GM12892 (cell line): ENCODE measurements at regions not wholly inside any gene's neighbourhood (a gene's known extent, or its start where the extent isn't known, plus 50 kb on each side); places are given as distances from the start of the nearest gene placed in this dataset.

Source experiments
- DNase-seq: peaks from one replicate; pipeline ENCODE4 v3.0.0; 2011; ENCODE audit not compliant: insufficient read length
- FAIRE-seq: peaks from 2 replicates; lab custom pipeline; 2011; peaks lifted over from hg19 to GRCh38; lab: Jason Lieb, UNC
- POLR2A ChIP-seq: IDR thresholded peaks from 2 replicates; pipeline ENCODE4 v1.6.1; 2011; ENCODE audit warnings: low read depth, low read length, control low read depth
- POLR2AphosphoS5 ChIP-seq: IDR thresholded peaks from 2 replicates; pipeline ENCODE4 v1.6.1; 2011; ENCODE audit warnings: low read depth, low read length, control low read depth
- TAF1 ChIP-seq: IDR thresholded peaks from 2 replicates; pipeline ENCODE4 v1.6.1; 2011; ENCODE audit warnings: low read depth, mild to moderate bottlenecking, control low read depth, low read length, borderline replicate concordance

DNA sequence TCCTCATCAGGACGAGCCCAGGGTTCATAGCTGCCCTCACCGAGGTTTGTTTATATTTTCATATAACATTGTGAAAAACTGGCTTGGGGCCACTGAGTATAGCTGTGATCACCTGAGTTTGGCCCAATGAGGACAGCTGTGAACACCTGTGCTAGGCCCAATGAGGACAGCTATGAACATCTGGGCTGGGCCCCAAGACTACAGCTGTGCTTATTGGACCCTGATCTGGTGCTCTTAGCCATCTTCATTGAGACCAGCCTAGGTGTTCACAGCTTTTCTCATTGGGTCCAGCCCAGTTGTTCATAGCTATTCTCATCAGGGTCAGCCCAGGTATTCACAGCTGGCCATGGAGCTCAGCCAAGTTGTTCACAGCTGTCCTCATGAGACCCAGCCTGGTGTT lies 1167.3 kb downstream of the UQCRFS1 start:
- DNase-seq = no peak
- FAIRE-seq = no peak
- no peak for TF ChIP-seq POLR2A
- TF ChIP-seq TAF1 = no peak
- TF ChIP-seq POLR2AphosphoS5 = no peak

DNA sequence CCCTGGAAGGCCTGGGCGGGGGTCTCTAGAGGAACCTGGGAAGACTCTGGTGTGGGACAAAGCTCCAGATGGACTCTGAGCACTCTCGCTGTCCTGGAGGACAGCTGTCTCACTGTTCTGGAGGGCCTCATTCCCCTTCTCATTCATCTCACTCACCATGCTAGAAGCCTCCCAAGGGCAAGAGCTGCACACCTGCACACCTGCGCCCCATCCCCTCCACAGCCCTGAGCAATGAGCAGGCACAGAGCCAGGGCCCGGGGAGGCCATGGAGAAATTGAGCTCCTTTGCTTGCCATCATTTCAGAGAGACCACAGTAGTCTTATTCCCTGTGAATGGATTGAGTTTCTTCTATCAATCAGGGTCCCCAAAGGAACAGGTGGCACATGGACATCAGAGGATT lies 1168.5 kb downstream of the UQCRFS1 start:
- DNase-seq (no peak), FAIRE-seq (no peak)
- TF ChIP-seq TAF1 (no peak), POLR2A (no peak), POLR2AphosphoS5 (no peak)

DNA sequence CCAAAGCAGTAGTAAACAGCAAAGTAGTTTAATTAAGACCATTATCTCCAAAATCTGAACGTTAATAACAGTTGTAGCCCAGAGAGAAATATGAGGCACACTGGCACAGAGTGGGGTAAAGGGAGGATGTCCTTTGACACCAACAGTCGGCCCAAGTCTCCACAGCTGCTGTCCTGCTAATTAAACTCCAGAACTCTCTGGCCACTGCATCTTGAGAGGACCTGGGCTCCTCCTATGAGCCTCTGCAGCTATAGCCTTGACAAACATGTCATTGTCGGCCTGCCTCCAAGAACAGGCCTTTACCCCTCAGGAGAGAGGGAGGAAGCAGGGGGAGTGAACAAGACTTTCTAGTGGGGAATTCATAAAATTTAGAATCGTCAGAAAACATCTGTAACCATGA lies 1170.4 kb downstream of the UQCRFS1 start:
- DNase-seq (no peak), FAIRE-seq (no peak)
- no peak for TF ChIP-seq POLR2A

DNA sequence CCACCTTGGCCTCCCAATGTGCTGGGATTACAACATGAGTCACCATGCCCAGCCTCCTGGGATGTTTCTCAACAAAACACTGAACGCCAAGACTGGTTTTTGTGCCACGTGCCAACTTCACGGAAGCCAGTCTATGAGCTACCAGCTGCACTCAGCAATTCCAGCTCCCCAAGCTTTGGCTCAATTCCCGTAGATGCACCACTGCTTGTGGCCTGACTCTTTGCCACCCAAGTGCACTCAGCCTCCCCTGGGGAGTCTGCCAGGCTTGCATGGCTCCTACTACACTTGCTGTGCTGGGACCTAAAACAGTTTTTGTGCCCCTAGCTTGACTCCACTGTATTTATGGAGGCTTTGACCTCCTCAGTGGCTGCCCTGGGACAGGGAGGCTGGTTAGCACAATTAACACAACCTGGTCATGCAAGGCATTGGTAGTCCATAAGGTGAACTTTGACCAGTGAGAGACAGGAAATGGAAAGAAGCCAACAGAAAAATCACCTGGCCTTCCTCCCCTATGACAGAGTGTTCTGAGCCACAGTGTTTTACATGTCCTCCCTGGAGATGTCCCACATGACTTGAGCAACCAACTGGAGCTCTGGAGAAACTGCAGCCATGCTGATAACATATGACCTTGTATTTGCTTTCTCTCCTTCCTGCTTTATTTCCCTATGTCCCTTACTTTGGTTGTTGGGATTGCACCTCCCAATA lies 1173.1 kb downstream of the UQCRFS1 start:
- FAIRE-seq (no peak), DNase-seq (no peak)
- TF ChIP-seq POLR2A = no peak
- no peak for TF ChIP-seq POLR2AphosphoS5
- no peak for TF ChIP-seq TAF1

DNA sequence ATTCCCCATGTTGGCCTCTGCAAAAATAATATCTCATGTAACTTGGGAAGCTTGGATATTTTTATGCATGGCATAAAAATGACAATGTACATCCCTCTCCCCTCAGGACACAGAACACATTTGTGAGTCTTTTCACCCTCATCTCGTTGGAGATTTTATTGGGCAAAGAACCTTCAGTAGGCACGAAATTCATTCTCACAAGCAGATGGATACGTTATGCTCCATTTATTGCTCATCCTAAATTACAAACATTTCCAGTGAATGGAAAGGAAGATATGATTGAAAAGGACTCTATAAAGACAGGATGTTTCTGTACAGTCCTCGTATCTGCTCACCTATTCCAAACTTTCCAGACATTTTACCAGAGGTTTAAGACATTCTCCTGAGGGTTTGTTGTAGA lies 1175.8 kb downstream of the UQCRFS1 start:
- FAIRE-seq (no peak), DNase-seq (no peak)
- TF ChIP-seq TAF1 (no peak), POLR2AphosphoS5 (no peak), POLR2A (no peak)

DNA sequence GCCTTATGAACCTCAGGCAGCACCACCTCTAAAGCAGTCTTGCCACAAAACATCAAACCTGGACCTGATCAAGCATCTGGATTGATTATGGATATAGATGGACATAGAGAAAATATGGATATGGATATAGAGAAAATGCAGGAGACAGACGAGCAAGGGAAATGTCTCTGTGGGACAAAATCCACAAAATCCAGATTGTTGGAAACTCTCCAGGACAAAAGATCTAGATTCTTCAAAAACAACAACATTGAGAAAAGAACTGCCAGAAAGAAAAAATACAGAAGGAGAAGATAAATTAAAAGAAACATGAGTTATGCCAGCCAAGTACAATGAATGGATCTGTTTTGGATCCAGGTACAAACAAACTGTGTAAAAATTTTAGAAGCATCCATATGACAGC lies 1176.5 kb downstream of the UQCRFS1 start:
- DNase-seq = no peak
- no peak for TF ChIP-seq TAF1
- TF ChIP-seq POLR2AphosphoS5 = no peak
- no peak for TF ChIP-seq POLR2A

DNA sequence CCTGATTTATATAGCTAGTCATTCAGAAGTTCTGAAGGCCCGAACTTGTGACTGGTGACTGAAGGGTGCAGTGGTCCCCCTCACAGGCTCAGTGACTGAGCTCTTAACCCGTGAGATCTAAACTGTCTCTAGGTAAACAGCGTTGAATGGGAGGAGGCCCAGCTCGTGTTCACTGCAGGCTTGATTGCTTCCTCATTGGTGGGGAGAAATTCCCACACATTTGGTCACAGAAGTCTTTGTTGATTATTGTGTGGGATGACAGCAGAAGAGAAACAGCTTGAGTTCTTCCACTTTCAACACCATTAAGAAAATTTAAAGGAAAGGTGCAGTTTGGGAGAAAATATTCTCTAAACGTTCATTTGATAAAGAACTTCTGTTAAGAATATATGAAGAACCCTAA lies 1178.0 kb downstream of the UQCRFS1 start:
- no peak for FAIRE-seq

More for the DNA sequence above, 1176.5 kb downstream of the UQCRFS1 start:
- FAIRE-seq = no peak

DNA sequence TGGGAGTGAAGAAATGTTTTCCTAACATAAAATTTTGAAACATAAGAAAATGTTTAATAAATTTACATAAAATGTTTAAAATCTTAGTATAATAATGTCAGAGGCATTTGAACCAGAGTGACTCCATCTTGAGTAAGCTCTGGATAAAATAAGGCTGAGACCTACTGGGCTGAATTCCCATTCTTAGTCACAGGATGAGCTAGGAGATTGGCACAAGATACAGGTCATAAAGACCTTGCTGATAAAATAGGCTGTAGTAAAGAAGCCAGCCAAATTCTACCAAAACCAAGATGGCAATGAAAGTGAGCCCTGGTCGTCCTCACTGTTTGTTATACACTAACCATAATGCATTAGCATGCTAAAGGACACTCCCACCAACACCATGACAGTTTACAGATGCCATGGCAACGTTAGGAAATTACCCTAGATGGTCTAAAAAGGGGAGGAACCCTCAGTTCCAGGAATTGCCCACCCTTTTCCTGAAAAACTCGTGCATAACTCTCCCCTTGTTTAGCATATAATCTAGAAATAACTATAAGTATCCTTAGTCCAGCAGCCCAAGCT lies 1184.0 kb downstream of the UQCRFS1 start:
- FAIRE-seq = no peak

More for the DNA sequence above, 1178.0 kb downstream of the UQCRFS1 start:
- TF ChIP-seq POLR2A (no peak), TAF1 (no peak), POLR2AphosphoS5 (no peak)
- no peak for DNase-seq

DNA sequence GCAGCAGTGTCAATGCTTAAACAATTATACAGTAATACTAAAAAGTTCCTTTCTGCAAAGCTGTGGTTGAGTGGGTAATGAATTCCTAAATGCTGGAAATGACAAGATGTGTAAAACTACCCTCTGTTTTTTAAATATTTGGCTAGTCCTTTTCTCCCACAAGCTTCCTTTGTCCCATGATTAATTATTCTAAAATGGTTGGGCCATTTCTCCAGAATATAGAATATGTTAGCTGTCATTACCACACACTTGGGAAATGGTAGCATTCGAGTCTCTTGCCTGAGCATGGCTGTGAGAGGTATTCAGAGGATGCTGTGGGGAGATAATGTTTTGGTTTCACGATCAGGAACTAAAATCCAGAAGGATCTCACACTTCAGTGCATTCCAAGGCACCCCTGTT lies 1185.8 kb downstream of the UQCRFS1 start:
- no peak for TF ChIP-seq POLR2A
- TF ChIP-seq POLR2AphosphoS5 = no peak
- no peak for TF ChIP-seq TAF1
- DNase-seq (no peak), FAIRE-seq (no peak)

More for the DNA sequence above, 1184.0 kb downstream of the UQCRFS1 start:
- no peak for DNase-seq
- TF ChIP-seq POLR2AphosphoS5 (no peak), TAF1 (no peak), POLR2A (no peak)

DNA sequence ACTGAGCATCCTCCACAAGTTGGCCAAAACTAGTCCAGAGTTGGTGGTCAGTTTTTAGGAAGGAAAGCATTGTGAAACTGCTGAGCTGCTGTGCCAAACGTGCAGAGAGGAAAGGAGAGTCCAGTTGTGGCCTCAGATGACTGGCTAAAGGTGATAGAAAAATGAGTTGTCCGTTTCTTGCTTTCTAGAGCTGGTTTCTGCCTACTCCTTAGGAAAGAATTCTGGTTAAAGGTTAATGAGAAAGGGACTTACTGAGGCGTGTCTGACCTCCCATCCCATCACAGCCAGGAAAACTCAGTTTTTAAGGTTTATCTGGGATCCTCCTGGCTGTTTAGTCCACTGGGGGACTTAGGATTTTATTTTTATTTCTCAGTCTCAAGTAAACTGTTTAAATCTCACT lies 1186.3 kb downstream of the UQCRFS1 start:
- TF ChIP-seq POLR2A (no peak), TAF1 (no peak), POLR2AphosphoS5 (no peak)
- DNase-seq (no peak), FAIRE-seq (no peak)

DNA sequence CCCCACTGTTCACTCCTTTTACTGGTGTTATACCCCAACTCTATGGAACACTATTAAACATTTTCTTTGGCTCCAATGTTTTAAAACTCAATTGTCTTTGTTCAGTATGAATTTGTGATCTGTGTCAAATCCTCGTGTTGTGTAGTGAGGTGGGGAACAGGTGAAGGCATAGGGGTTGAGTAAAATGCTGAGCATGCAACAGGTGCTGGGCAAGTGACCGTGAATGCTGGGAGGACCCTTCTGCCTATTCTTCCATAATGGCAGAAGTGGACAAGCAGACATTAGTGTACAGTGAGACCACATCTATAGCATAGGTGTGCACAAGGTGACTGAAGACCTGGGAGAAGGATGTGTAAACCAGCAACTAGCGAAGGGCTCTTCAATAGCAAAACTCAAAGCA lies 1188.0 kb downstream of the UQCRFS1 start:
- TF ChIP-seq POLR2AphosphoS5 = no peak
- TF ChIP-seq TAF1 = no peak
- TF ChIP-seq POLR2A = no peak
- FAIRE-seq (no peak), DNase-seq (no peak)

DNA sequence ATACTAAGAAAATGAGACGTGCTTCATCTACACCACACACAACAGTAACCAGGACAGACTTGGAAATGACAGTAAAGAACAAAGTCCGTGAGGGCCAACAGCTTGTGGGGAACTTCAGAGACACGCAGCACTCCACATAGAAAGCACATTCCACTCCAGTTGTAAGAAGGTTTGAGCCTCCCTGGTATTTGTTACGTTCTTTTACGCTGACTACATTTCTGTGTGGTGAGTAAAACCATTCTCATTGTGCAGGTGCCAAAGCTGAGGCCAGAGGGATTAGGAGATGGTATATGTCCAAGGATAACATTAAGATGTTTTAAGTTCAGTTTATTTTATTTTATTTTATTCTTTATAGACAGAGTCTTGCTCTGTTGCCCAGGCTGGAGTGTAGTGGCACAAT lies 1189.9 kb downstream of the UQCRFS1 start:
- no peak for FAIRE-seq
- DNase-seq = no peak
- no peak for TF ChIP-seq POLR2AphosphoS5
- no peak for TF ChIP-seq TAF1
- TF ChIP-seq POLR2A = no peak
